GM23338 (cell line): ENCODE measurements at regions not wholly inside any gene's neighbourhood (a gene's known extent, or its start where the extent isn't known, plus 50 kb on each side); places are given as distances from the start of the nearest gene placed in this dataset.

Source experiments
- REST ChIP-seq: IDR thresholded peaks from one replicate; pipeline ENCODE4 v1.6.1; 2018; ENCODE audit warnings: antibody characterized with exemption; ENCODE audit not compliant: unreplicated experiment
- STAT1 ChIP-seq: IDR thresholded peaks from one replicate; pipeline ENCODE4 v1.6.1; 2016; ENCODE audit warnings: antibody characterized with exemption; ENCODE audit not compliant: unreplicated experiment
- ZNF114 ChIP-seq: fragments of 250-450 bp; sonication (Bioruptor Pico); IDR thresholded peaks from 2 replicates; pipeline ENCODE4 v1.5.0; 2020; ENCODE audit warnings: mild to moderate bottlenecking, moderate library complexity
- ZNF462 ChIP-seq: fragments of 250-450 bp; sonication (Bioruptor Pico); IDR thresholded peaks from 2 replicates; pipeline ENCODE4 v1.5.0; 2020; ENCODE audit warnings: mild to moderate bottlenecking, moderate library complexity

GRCh38 chr2:20877960-20878359 is 55.1 kb upstream of the LDAH start (continued):
- no peak for TF ChIP-seq ZNF462
- no peak for TF ChIP-seq ZNF114
- TF ChIP-seq REST: no peak
- TF ChIP-seq STAT1: no peak
